IMR-90 (cell line): ENCODE measurements at regions not wholly inside any gene's neighbourhood (a gene's known extent, or its start where the extent isn't known, plus 50 kb on each side); places are given as distances from the start of the nearest gene placed in this dataset.
A peak's percentile ranks its signal among the peaks of the same experiment; 100 is the strongest.

Experiments
- ATAC-seq: fragments of 200-7000 bp; cut with Tn5 transposase; 2 replicates; pipeline ENCODE4 v1.9.1; 2020; ENCODE audit warnings: low read depth, mild to moderate bottlenecking, moderate library complexity
- BruUV-seq: library from RNA; stranded (reverse); fragments of 400-500 nt; replicated peaks from 2 replicates; lab custom pipeline; 2021; lab: Mats Ljungman, UMichigan
- CTCF ChIA-PET: fragments of 300-600 bp; formaldehyde crosslinking; extraction: SDS; loops from one replicate; lab custom pipeline; 2021; ENCODE audit warnings: antibody characterized with exemption; lab: Yijun Ruan, JAX
- POLR2A ChIA-PET: fragments of 300-600 bp; sonication (Branson Sonifier 250); formaldehyde crosslinking; loops from one replicate; lab custom pipeline; 2022; ENCODE audit warnings: antibody characterized with exemption; ENCODE audit not compliant: unreplicated experiment; lab: Charles Lee
- DNase-seq: peaks from one replicate; pipeline ENCODE4 v3.0.0; 2013
- H2AFZ ChIP-seq: replicated peaks from 2 replicates; pipeline ENCODE3; 2013; ENCODE audit warnings: low read length, mild to moderate bottlenecking; ENCODE audit not compliant: poor library complexity
- H2AK5ac ChIP-seq: 2 replicates; pipeline ENCODE4 v1.6.1; 2013; ENCODE audit warnings: low read depth, low read length, inconsistent platforms
- H2AK9ac ChIP-seq: replicated peaks from 2 replicates; pipeline ENCODE3; 2013; ENCODE audit warnings: mild to moderate bottlenecking, low read depth, low read length, moderate library complexity; ENCODE audit not compliant: poor library complexity
- H2BK120ac ChIP-seq: 2 replicates; pipeline ENCODE4 v1.6.1; 2013; ENCODE audit warnings: low read depth, low read length, inconsistent platforms
- H2BK15ac ChIP-seq: 3 replicates; pipeline ENCODE4 v1.6.1; 2013; ENCODE audit warnings: low read depth, low read length, inconsistent platforms
- H2BK20ac ChIP-seq: 2 replicates; pipeline ENCODE4 v1.6.1; 2013; ENCODE audit warnings: low read depth, mild to moderate bottlenecking, inconsistent platforms, low read length, moderate library complexity
- H2BK5ac ChIP-seq: 2 replicates; pipeline ENCODE4 v1.6.1; 2013; ENCODE audit warnings: mild to moderate bottlenecking, low read depth, low read length, inconsistent platforms; ENCODE audit not compliant: poor library complexity, severe bottlenecking
- H3K14ac ChIP-seq: replicated peaks from 2 replicates; pipeline ENCODE4 v1.6.1; 2013; ENCODE audit warnings: low read depth, low read length, inconsistent platforms
- H3K18ac ChIP-seq: 2 replicates; pipeline ENCODE4 v1.6.1; 2013; ENCODE audit warnings: low read depth, low read length, control low read depth
- H3K23ac ChIP-seq: 2 replicates; pipeline ENCODE4 v1.6.1; 2013; ENCODE audit warnings: low read depth, low read length, inconsistent platforms
- H3K27ac ChIP-seq: 2 replicates; pipeline ENCODE4 v1.5.1; 2013; ENCODE audit warnings: mild to moderate bottlenecking, control low read depth, low read length; ENCODE audit not compliant: insufficient read depth
- H3K27me3 ChIP-seq: 2 replicates; pipeline ENCODE4 v1.6.1; 2013; ENCODE audit warnings: low read length; ENCODE audit not compliant: control insufficient read depth, insufficient read depth
- H3K36me3 ChIP-seq: 2 replicates; pipeline ENCODE4 v1.6.1; 2013; ENCODE audit warnings: low read length, mixed read lengths; ENCODE audit not compliant: control insufficient read depth, insufficient read depth
- H3K4ac ChIP-seq: 2 replicates; pipeline ENCODE4 v1.6.1; 2013; ENCODE audit warnings: low read depth, low read length, inconsistent platforms
- H3K4me1 ChIP-seq: 2 replicates; pipeline ENCODE4 v1.6.1; 2013; ENCODE audit warnings: low read length, mixed read lengths; ENCODE audit not compliant: control insufficient read depth, insufficient read depth
- H3K4me2 ChIP-seq: 2 replicates; pipeline ENCODE4 v1.6.1; 2013; ENCODE audit warnings: low read depth, mild to moderate bottlenecking, control low read depth, low read length, moderate library complexity
- H3K4me3 ChIP-seq: 2 replicates; pipeline ENCODE4 v1.5.1; 2013; ENCODE audit warnings: low read depth, mild to moderate bottlenecking, control low read depth, low read length, moderate library complexity; ENCODE audit not compliant: insufficient read depth
- H3K56ac ChIP-seq: 2 replicates; pipeline ENCODE4 v1.6.1; 2013; ENCODE audit warnings: low read length, inconsistent platforms; ENCODE audit not compliant: insufficient read depth; ENCODE audit errors: extremely low read depth
- H3K79me1 ChIP-seq, 2 experiments: 2 replicates each; pipeline ENCODE4 v1.6.1; 2013; ENCODE audit warnings: low read length in 2 of 2, inconsistent platforms in 1 of 2, low read depth in 1 of 2
- H3K9ac ChIP-seq: 2 replicates; pipeline ENCODE4 v1.6.1; 2013; ENCODE audit warnings: low read depth, low read length, control low read depth
- H3K9me1 ChIP-seq: 2 replicates; pipeline ENCODE4 v1.6.1; 2013; ENCODE audit warnings: low read length, inconsistent platforms; ENCODE audit not compliant: insufficient read depth
- H3K9me3 ChIP-seq: 2 replicates; pipeline ENCODE4 v1.6.1; 2013; ENCODE audit warnings: low read length; ENCODE audit not compliant: control insufficient read depth, insufficient read depth
- H4K20me1 ChIP-seq: 2 replicates; pipeline ENCODE4 v1.6.1; 2013; ENCODE audit warnings: low read length, inconsistent platforms; ENCODE audit not compliant: insufficient read depth
- H4K5ac ChIP-seq: 2 replicates; pipeline ENCODE4 v1.6.1; 2013; ENCODE audit warnings: mild to moderate bottlenecking, low read depth, low read length, control low read depth
- H4K8ac ChIP-seq, 2 experiments: 2 replicates each; pipeline ENCODE4 v1.6.1; 2013; ENCODE audit warnings: low read depth in 2 of 2, low read length in 2 of 2, control low read depth in 1 of 2, inconsistent platforms in 1 of 2
- H4K91ac ChIP-seq: 2 replicates; pipeline ENCODE4 v1.6.1; 2013; ENCODE audit warnings: low read depth, low read length, inconsistent platforms; ENCODE audit not compliant: insufficient read depth
- FOS ChIP-seq: fragments of 150-350 bp; IDR thresholded peaks from 2 replicates; pipeline ENCODE4 v1.6.1; 2016; ENCODE audit warnings: low read depth, low read length
- MAFK ChIP-seq: IDR thresholded peaks from 2 replicates; pipeline ENCODE4 v1.6.1; 2012; ENCODE audit warnings: low read depth, low read length, improper control_type of control experiment
- MAZ ChIP-seq: IDR thresholded peaks from 2 replicates; pipeline ENCODE4 v1.6.1; 2012; ENCODE audit warnings: low read depth, mild to moderate bottlenecking, low read length, improper control_type of control experiment, moderate library complexity, borderline replicate concordance
- NFE2L2 ChIP-seq: fragments of 150-350 bp; IDR thresholded peaks from 2 replicates; pipeline ENCODE4 v1.6.1; 2016; ENCODE audit warnings: low read depth, mild to moderate bottlenecking, low read length
- POLR2A ChIP-seq: IDR thresholded peaks from 2 replicates; pipeline ENCODE4 v1.6.1; 2012; ENCODE audit warnings: mild to moderate bottlenecking, low read depth, low read length
- RAD21 ChIP-seq: IDR thresholded peaks from 2 replicates; pipeline ENCODE4 v1.6.1; 2012; ENCODE audit warnings: low read length, improper control_type of control experiment
- USF2 ChIP-seq: fragments of 150-350 bp; IDR thresholded peaks from 2 replicates; pipeline ENCODE4 v1.6.1; 2017; ENCODE audit warnings: mild to moderate bottlenecking, antibody characterized with exemption, low read length, low read depth
- WGBS, 2 experiments: methylation state at CpG; one replicate each; pipeline versions ENCODE4 v1.1.5 to v1.1.7; 2013; ENCODE audit warnings: missing lambda C conversion rate in 2 of 2; ENCODE audit not compliant: insufficient read length in 1 of 2; ENCODE audit errors: extremely low coverage in 2 of 2; 5-methylcytosine and 5-hydroxymethylcytosine counted together
- dilution Hi-C: fragments of 300-500 bp; cut with HindIII; formaldehyde crosslinking; loops from one replicate; pipeline ENCODE4 v1.14.3; 2018; ENCODE audit warnings: low sequenced_read_pairs; ENCODE audit not compliant: unreplicated experiment
- in situ Hi-C: fragments of 300-500 bp; cut with MboI; formaldehyde crosslinking; loops from 3 replicates; pipeline ENCODE4 v1.14.3; 2019; ENCODE audit warnings: low sequenced_read_pairs, inconsistent platforms, mixed read lengths
- intact Hi-C: fragments of 100-400 bp; cut with micrococcal nuclease; formaldehyde crosslinking; loops from 2 replicates; pipeline ENCODE4 v1.10.0; 2022

GRCh38 chr16:59697761-59698160, 963.6 kb upstream of the GOT2 start:
- in situ Hi-C loops, result no loop called here
- CTCF ChIA-PET, result interaction anchor here (0.9 kb wide), 1 partner anchor 16 kb away, joined by 3 read pairs; no protein-coding TSS in a partner anchor

More at GRCh38 chr16:59697761-59698160, 963.6 kb upstream of the GOT2 start:
- H3K23ac ChIP-seq, result no peak overlapping the region
- no peaks in the 10 kb centered on the region for H3K4me1 ChIP-seq
- H2AFZ ChIP-seq, result no peak overlapping the region
- H2AK5ac ChIP-seq, result no peak overlapping the region
- H3K18ac ChIP-seq, result no peak overlapping the region
- H4K91ac ChIP-seq, result no peak overlapping the region
- no peak overlapping the region for H4K5ac ChIP-seq
- H2BK20ac ChIP-seq, result no peak overlapping the region
- H2AK9ac ChIP-seq, result no peak overlapping the region
- no peaks in the 10 kb centered on the region for H3K9me1 ChIP-seq
- no peak overlapping the region for H3K14ac ChIP-seq
- intact Hi-C loops (no loop called here), dilution Hi-C loops (no loop called here)
- H4K8ac ChIP-seq, result no peak overlapping the region
- H2BK15ac ChIP-seq, result no peak overlapping the region
- H3K79me1 ChIP-seq, result no peaks in the 10 kb centered on the region
- H3K9ac ChIP-seq, result no peak overlapping the region
- no peaks in the 10 kb centered on the region for H3K27me3 ChIP-seq
- H4K20me1 ChIP-seq, result no peaks in the 10 kb centered on the region
- H3K4me3 ChIP-seq, result no peak overlapping the region
- no peaks in the 10 kb centered on the region for H3K36me3 ChIP-seq
- no peaks in the 10 kb centered on the region for H3K9me3 ChIP-seq
- DNase-seq (peak; percentile 11), ATAC-seq (no peak)
- no CpG with 5 or more reads among the region's 1 CpG for WGBS, 2 experiments
- POLR2A ChIA-PET, result no interaction called here
- no peak overlapping the region for H3K4me2 ChIP-seq
- no peak overlapping the region for H2BK5ac ChIP-seq
- no peak overlapping the region for H3K4ac ChIP-seq
- H3K56ac ChIP-seq, result no peak overlapping the region
- no peak overlapping the region for H3K27ac ChIP-seq
- TF ChIP-seq MAFK (no peak), RAD21 (no peak), POLR2A (no peak), MAZ (no peak), USF2 (no peak), FOS (no peak), NFE2L2 (no peak)
- H2BK120ac ChIP-seq, result no peak overlapping the region
- no TSS peak for BruUV-seq
